HEK293 (cell line): ENCODE measurements at regions not wholly inside any gene's neighbourhood (a gene's known extent, or its start where the extent isn't known, plus 50 kb on each side); places are given as distances from the start of the nearest gene placed in this dataset.

ENCODE experiments used
- CTCF ChIA-PET: fragments of 350-600 bp; formaldehyde crosslinking; extraction: SDS; loops from one replicate; lab custom pipeline; 2021; ENCODE audit warnings: antibody characterized with exemption; lab: Yijun Ruan, JAX
- POLR2A ChIA-PET: fragments of 300-600 bp; formaldehyde crosslinking; extraction: SDS; loops from one replicate; lab custom pipeline; 2020; ENCODE audit warnings: antibody characterized with exemption, inconsistent platforms; lab: Yijun Ruan, JAX
- H3K27ac ChIP-seq: fragments of 200-500 bp; sonication (Bioruptor generic); 2 replicates; pipeline ENCODE4 v1.5.1; 2014; ENCODE audit warnings: low read depth, low read length, control low read depth, inconsistent platforms; ENCODE audit errors: extremely low read depth
- H3K36me3 ChIP-seq, 2 experiments: fragments of 200-500 bp in 1 of 2; sonication (Bioruptor generic) in 1 of 2; 1 replicate in 1 of 2; 2 replicates in 1 of 2; pipeline ENCODE4 v1.5.1; 2014 to 2017; ENCODE audit warnings: inconsistent platforms in 2 of 2, low read length in 2 of 2; ENCODE audit not compliant: control insufficient read depth in 2 of 2, insufficient read depth in 1 of 2
- H3K4me1 ChIP-seq: fragments of 200-500 bp; sonication (Bioruptor generic); 2 replicates; pipeline ENCODE4 v1.5.1; 2014; ENCODE audit warnings: mild to moderate bottlenecking, low read length, inconsistent platforms; ENCODE audit not compliant: control insufficient read depth, insufficient read depth
- H3K4me3 ChIP-seq: 2 replicates; pipeline ENCODE4 v1.5.1; 2011; ENCODE audit warnings: low read depth, mild to moderate bottlenecking, control low read depth, low read length, moderate library complexity
- H3K9me3 ChIP-seq: fragments of 200-500 bp; sonication (Bioruptor generic); 2 replicates; pipeline ENCODE4 v1.5.1; 2014; ENCODE audit warnings: low read depth, low read length, inconsistent platforms; ENCODE audit not compliant: control insufficient read depth, insufficient read depth
- HOXC10 ChIP-seq: sonication (generic); formaldehyde crosslinking; IDR thresholded peaks from 2 replicates; pipeline ENCODE4 v1.8.1; 2023; ENCODE audit warnings: mild to moderate bottlenecking, missing genetic modification reagents
- KLF7 ChIP-seq: fragments of 450-650 bp; formaldehyde crosslinking; IDR thresholded peaks from 2 replicates; pipeline ENCODE4 v1.5.1; 2016; ENCODE audit warnings: missing biosample characterization, missing genetic modification characterization, borderline replicate concordance
- MZF1 ChIP-seq: fragments of 450-650 bp; formaldehyde crosslinking; IDR thresholded peaks from 2 replicates; pipeline ENCODE4 v1.5.1; 2017; ENCODE audit warnings: missing biosample characterization, missing genetic modification characterization, borderline replicate concordance
- SCRT1 ChIP-seq: fragments of 450-650 bp; formaldehyde crosslinking; IDR thresholded peaks from 2 replicates; pipeline ENCODE4 v1.5.1; 2016; ENCODE audit warnings: missing biosample characterization, missing genetic modification characterization, borderline replicate concordance
- ZNF155 ChIP-seq: fragments of 450-650 bp; formaldehyde crosslinking; IDR thresholded peaks from 2 replicates; pipeline ENCODE4 v1.5.1; 2016; ENCODE audit warnings: missing biosample characterization, missing genetic modification characterization
- ZNF514 ChIP-seq: fragments of 450-650 bp; formaldehyde crosslinking; IDR thresholded peaks from 2 replicates; pipeline ENCODE4 v1.5.1; 2016; ENCODE audit warnings: missing biosample characterization, missing genetic modification characterization
- ZNF561 ChIP-seq: fragments of 450-650 bp; IDR thresholded peaks from 2 replicates; pipeline ENCODE4 v1.5.1; 2018; ENCODE audit warnings: missing biosample characterization, missing genetic modification characterization, borderline replicate concordance
- ZNF600 ChIP-seq: fragments of 450-650 bp; formaldehyde crosslinking; IDR thresholded peaks from 2 replicates; pipeline ENCODE4 v1.5.1; 2016; ENCODE audit warnings: missing biosample characterization, missing genetic modification characterization
- ZNF621 ChIP-seq: fragments of 450-650 bp; formaldehyde crosslinking; IDR thresholded peaks from 2 replicates; pipeline ENCODE4 v1.5.1; 2017; ENCODE audit warnings: missing biosample characterization, missing genetic modification characterization
- ZNF645 ChIP-seq: fragments of 450-650 bp; formaldehyde crosslinking; IDR thresholded peaks from 2 replicates; pipeline ENCODE4; 2016; ENCODE audit warnings: missing biosample characterization, missing genetic modification characterization
- ZNF692 ChIP-seq: fragments of 450-650 bp; formaldehyde crosslinking; IDR thresholded peaks from 2 replicates; pipeline ENCODE4 v1.5.1; 2016; ENCODE audit warnings: missing biosample characterization, missing genetic modification characterization
- ZNF76 ChIP-seq: fragments of 450-650 bp; formaldehyde crosslinking; IDR thresholded peaks from 2 replicates; pipeline ENCODE4; 2016; ENCODE audit warnings: low read depth, missing biosample characterization, missing genetic modification characterization, borderline replicate concordance
- ZNF785 ChIP-seq: fragments of 450-650 bp; formaldehyde crosslinking; IDR thresholded peaks from 2 replicates; pipeline ENCODE4 v1.5.1; 2016; ENCODE audit warnings: missing biosample characterization, missing genetic modification characterization
- ZSCAN18 ChIP-seq: fragments of 450-650 bp; formaldehyde crosslinking; IDR thresholded peaks from 2 replicates; pipeline ENCODE4 v1.5.1; 2016; ENCODE audit warnings: missing biosample characterization, missing genetic modification characterization
- TF ChIP-seq, protein P1 (sequence below): fragments of 450-650 bp; formaldehyde crosslinking; IDR thresholded peaks from 2 replicates; pipeline ENCODE4 v1.5.1; 2017; ENCODE audit warnings: missing biosample characterization, mild to moderate bottlenecking, missing genetic modification characterization, moderate library complexity

DNA sequence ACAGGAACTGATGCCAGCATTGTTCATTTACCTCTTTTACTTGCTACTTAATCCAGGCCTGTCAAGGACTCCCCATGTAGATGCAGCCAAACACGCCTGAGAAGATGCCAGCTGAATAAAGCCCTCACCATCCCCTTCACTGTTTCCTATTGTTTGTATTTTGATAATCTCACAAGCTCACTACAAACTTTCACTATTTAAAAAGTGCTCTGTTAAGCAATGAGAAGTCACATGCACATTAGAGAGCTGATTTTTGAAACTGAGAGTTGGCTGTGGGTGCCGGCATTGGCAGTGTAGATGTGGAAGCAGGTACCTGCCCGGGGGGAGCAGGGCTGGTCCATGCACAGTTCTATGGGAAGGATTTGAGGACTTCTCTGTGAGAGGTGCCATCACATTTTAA lies 169.8 kb upstream of the GRB10 start:
- TF ChIP-seq SCRT1 (tag by site-specific recombination): no peak
- TF ChIP-seq HOXC10: no peak
- no peak for TF ChIP-seq ZNF692 (tag by site-specific recombination)
- TF ChIP-seq ZNF76 (tag by site-specific recombination): no peak
- TF ChIP-seq, all 188 proteins: peak for 0
- Histone ChIP-seq H3K36me3 (no peaks in the 10 kb centered on the region), H3K27ac (no peak overlapping the region), H3K9me3 (no peaks in the 10 kb centered on the region), H3K4me1 (no peaks in the 10 kb centered on the region), H3K4me3 (no peak overlapping the region)
- POLR2A ChIA-PET: no interaction called here
- CTCF ChIA-PET: no interaction called here

- no peaks in the 10 kb centered on the region for H3K36me3 ChIP-seq
- TF ChIP-seq ZSCAN18: no peak
- no peak for TF ChIP-seq MZF1 (tag by site-specific recombination)
- no peak for TF ChIP-seq ZNF561 (tag by site-specific recombination)
- no peak for TF ChIP-seq ZNF785 (tag by site-specific recombination)
- no peak for TF ChIP-seq ZNF692 (tag by site-specific recombination)
- no peak for TF ChIP-seq ZNF155 (tag by site-specific recombination)
- TF ChIP-seq KLF7 (tag by site-specific recombination): no peak
- no peak for TF ChIP-seq ZNF600 (tag by site-specific recombination)
- TF ChIP-seq, protein P1, sequence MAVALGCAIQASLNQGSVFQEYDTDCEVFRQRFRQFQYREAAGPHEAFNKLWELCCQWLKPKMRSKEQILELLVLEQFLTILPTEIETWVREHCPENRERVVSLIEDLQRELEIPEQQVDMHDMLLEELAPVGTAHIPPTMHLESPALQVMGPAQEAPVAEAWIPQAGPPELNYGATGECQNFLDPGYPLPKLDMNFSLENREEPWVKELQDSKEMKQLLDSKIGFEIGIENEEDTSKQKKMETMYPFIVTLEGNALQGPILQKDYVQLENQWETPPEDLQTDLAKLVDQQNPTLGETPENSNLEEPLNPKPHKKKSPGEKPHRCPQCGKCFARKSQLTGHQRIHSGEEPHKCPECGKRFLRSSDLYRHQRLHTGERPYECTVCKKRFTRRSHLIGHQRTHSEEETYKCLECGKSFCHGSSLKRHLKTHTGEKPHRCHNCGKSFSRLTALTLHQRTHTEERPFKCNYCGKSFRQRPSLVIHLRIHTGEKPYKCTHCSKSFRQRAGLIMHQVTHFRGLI (tag by site-specific recombination): no peak
- no peak for TF ChIP-seq ZNF621 (tag by site-specific recombination)
- no peak for TF ChIP-seq ZNF514 (tag by site-specific recombination)
- TF ChIP-seq ZNF645: no peak
- ChIA-PET POLR2A (no interaction called here), CTCF (no interaction called here)
- H3K9me3 ChIP-seq: no peaks in the 10 kb centered on the region
- no peak overlapping the region for H3K4me3 ChIP-seq
- H3K27ac ChIP-seq: no peak overlapping the region
- H3K4me1 ChIP-seq: no peaks in the 10 kb centered on the region
Observed at GRCh38 chr7:50952120-50952519, 169.4 kb upstream of the GRB10 start.
